Body of pancreas (tissue), 4 donors: ENCODE measurements at regions not wholly inside any gene's neighbourhood (a gene's known extent, or its start where the extent isn't known, plus 50 kb on each side); places are given as distances from the start of the nearest gene placed in this dataset.

Experiments used
- ATAC-seq: fragments of 150-250 bp; one replicate; pipeline ENCODE4 v1.9.1; 2016
- DNase-seq, 4 donors: peaks; one replicate each; pipeline ENCODE4 v3.0.0-alpha.2; 2019
- H3K27ac ChIP-seq, 4 donors: fragments of 200-600 bp; sonication (generic); 1 replicate in 3 of 4; 2 replicates in 1 of 4; pipeline versions ENCODE4 v1.5.1 to v1.6.1; 2016 to 2019; ENCODE audit warnings: mild to moderate bottlenecking in 1 of 4, mixed read lengths in 1 of 4, moderate library complexity in 1 of 4
- H3K27me3 ChIP-seq, 2 donors: fragments of 200-600 bp; sonication (generic); one replicate each; pipeline ENCODE4 v1.6.0; 2016; ENCODE audit warnings: mild to moderate bottlenecking in 1 of 2
- H3K36me3 ChIP-seq, 2 donors: fragments of 200-600 bp; sonication (generic); replicated peaks in 1 of 2; 2 replicates each; pipeline ENCODE4 v1.5.1; 2016; ENCODE audit warnings: low read depth in 2 of 2; ENCODE audit not compliant: insufficient read depth in 1 of 2
- H3K4me1 ChIP-seq: fragments of 200-600 bp; sonication (generic); one replicate; pipeline ENCODE4 v1.6.0; 2016
- H3K4me3 ChIP-seq, 2 donors: fragments of 200-600 bp; sonication (generic); 1 replicate in 1 of 2; 2 replicates in 1 of 2; pipeline ENCODE4 v1.5.1; 2016 to 2019
- H3K9me3 ChIP-seq, 3 donors: fragments of 200-600 bp; sonication (generic); 1 replicate in 2 of 3; 2 replicates in 1 of 3; pipeline ENCODE4 v1.5.1; 2016
- CTCF ChIP-seq, 7 experiments: fragments of 450-650 bp in 4 of 7; fragments of 200-600 bp in 3 of 7; sonication (generic) in 3 of 7; IDR thresholded peaks; one replicate each; pipeline ENCODE4 v1.5.1; 2016 to 2019; ENCODE audit warnings: antibody characterized with exemption in 7 of 7
- POLR2A ChIP-seq, 3 donors: fragments of 450-650 bp; IDR thresholded peaks; one replicate each; pipeline ENCODE4 v1.6.1; 2016; ENCODE audit warnings: antibody characterized with exemption in 3 of 3, mild to moderate bottlenecking in 2 of 3
- WGBS, 2 donors: methylation state at CpG; one replicate each; pipeline ENCODE4 v1.1.5; 2017; 5-methylcytosine and 5-hydroxymethylcytosine counted together
- intact Hi-C: fragments of 100-400 bp; cut with DNase I; formaldehyde crosslinking; loops from one replicate; pipeline ENCODE4 v1.15.1; 2023

- Histone ChIP-seq H3K4me3 (no peak overlapping the region), H3K27ac (no peak overlapping the region), H3K36me3 (no peaks in the 10 kb centered on the region), H3K9me3 (no peaks in the 10 kb centered on the region), H3K4me1 (no peaks in the 10 kb centered on the region), H3K27me3 (no peaks in the 10 kb centered on the region)
- no peak for ATAC-seq
- 41 to 51% methylated on average over 3 of the region's 3 CpGs for WGBS, 2 donors
- TF ChIP-seq CTCF (IDR thresholded peaks at IDR 0.05) (no peak), POLR2A (IDR thresholded peaks at IDR 0.05) (no peak)
- DNase-seq, result no peak
- intact Hi-C loops, result no loop called here
Measured at GRCh38 chr2:103007086-103007485, 245.3 kb downstream of the TMEM182 start.

GRCh38 chr2:103008586-103008985 lies 246.8 kb downstream of the TMEM182 start:
- Histone ChIP-seq H3K4me3 (no peak overlapping the region), H3K9me3 (no peaks in the 10 kb centered on the region), H3K27ac (no peak overlapping the region), H3K27me3 (no peaks in the 10 kb centered on the region), H3K4me1 (no peaks in the 10 kb centered on the region), H3K36me3 (no peaks in the 10 kb centered on the region)
- intact Hi-C loops, result no loop called here
- ATAC-seq, result no peak
- WGBS, 2 donors, result 35 to 43% methylated on average over 6 of the region's 6 CpGs
- no peak for DNase-seq
- TF ChIP-seq POLR2A (IDR thresholded peaks at IDR 0.05) (no peak), CTCF (IDR thresholded peaks at IDR 0.05) (no peak)

GRCh38 chr2:103009871-103010270 lies 248.0 kb downstream of the TMEM182 start:
- H3K27me3 ChIP-seq, result no peaks in the 10 kb centered on the region
- WGBS, 2 donors, result 42 to 52% methylated on average over 5 of the region's 5 CpGs

GRCh38 chr2:103010306-103010705 lies 248.5 kb downstream of the TMEM182 start:
- no peak overlapping the region for H3K4me3 ChIP-seq
- DNase-seq (no peak), ATAC-seq (no peak)
- H3K4me1 ChIP-seq, result no peaks in the 10 kb centered on the region
- WGBS, 2 donors, result 62 to 74% methylated on average over 6 of the region's 6 CpGs
- no peaks in the 10 kb centered on the region for H3K9me3 ChIP-seq
- no peaks in the 10 kb centered on the region for H3K36me3 ChIP-seq
- TF ChIP-seq POLR2A (IDR thresholded peaks at IDR 0.05) (no peak), CTCF (IDR thresholded peaks at IDR 0.05) (no peak)
- H3K27me3 ChIP-seq, result no peaks in the 10 kb centered on the region
- H3K27ac ChIP-seq, result no peak overlapping the region
- intact Hi-C loops, result no loop called here

More at GRCh38 chr2:103009871-103010270, 248.0 kb downstream of the TMEM182 start:
- Histone ChIP-seq H3K27ac (no peak overlapping the region), H3K36me3 (no peaks in the 10 kb centered on the region), H3K4me1 (no peaks in the 10 kb centered on the region), H3K4me3 (no peak overlapping the region), H3K9me3 (no peaks in the 10 kb centered on the region)
- no peak for ATAC-seq
- intact Hi-C loops, result no loop called here
- no peak for TF ChIP-seq CTCF (IDR thresholded peaks at IDR 0.05)
- TF ChIP-seq POLR2A (IDR thresholded peaks at IDR 0.05), result no peak
- DNase-seq, result no peak

- Histone ChIP-seq H3K36me3 (no peaks in the 10 kb centered on the region), H3K9me3 (no peaks in the 10 kb centered on the region), H3K4me3 (no peak overlapping the region), H3K27ac (no peak overlapping the region), H3K27me3 (no peaks in the 10 kb centered on the region), H3K4me1 (no peaks in the 10 kb centered on the region)
- WGBS, 2 donors, result 61 to 77% methylated on average over 10 of the region's 10 CpGs
- DNase-seq (no peak), ATAC-seq (no peak)
- intact Hi-C loops, result no loop called here
- TF ChIP-seq POLR2A (IDR thresholded peaks at IDR 0.05), result no peak
- TF ChIP-seq CTCF (IDR thresholded peaks at IDR 0.05), result no peak
Measured at GRCh38 chr2:103010751-103011150, 248.9 kb downstream of the TMEM182 start.
